ENCODE measurements at regions not wholly inside any gene's neighbourhood (a gene's known extent, or its start where the extent isn't known, plus 50 kb on each side); places are given as distances from the start of the nearest gene placed in this dataset.

DNA sequence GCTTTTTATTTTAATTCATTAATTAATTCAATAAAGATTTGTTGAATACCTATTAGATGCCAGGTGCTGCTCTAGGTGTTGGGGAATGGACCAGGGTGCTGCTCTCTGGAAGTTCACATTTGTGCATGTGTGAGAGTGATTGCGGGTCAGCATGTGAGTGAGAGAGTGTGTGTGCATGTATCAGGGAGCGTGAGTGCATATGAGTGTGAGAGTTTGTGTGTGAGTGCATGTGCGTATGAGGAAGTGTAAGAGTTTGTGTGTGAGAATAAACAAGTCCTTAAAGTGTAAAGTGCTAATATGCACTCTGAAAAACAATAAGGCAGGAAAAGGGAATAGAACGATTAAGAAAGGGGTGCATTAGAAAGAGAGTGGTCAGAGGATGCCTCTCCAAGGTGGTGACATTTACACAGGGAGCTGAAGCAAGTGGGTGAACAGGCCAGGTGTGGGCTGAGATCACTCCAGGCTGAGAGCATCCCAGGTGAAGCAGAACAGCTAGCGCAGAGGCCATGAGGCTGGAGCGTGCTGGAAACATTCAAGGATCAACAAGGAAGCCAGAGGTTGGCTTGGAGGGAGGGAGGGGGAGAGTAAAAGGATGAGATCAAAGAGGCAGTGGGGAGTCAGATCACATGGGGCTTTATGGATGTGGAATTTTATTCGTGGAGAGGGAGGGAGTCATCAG is 50.5 kb upstream of the SLC1A4 start:
- no peak for DNase-seq (ENCODE audit: low read depth in 2 of 2)

- no peak for DNase-seq (ENCODE audit: low read depth in 2 of 2)
Observed at GRCh38 chr2:64939332-64939917, 49.8 kb upstream of the SLC1A4 start.

Data from dermis microvascular lymphatic vessel endothelial cell (primary cell).